HG03196 (cell line): ENCODE measurements at regions not wholly inside any gene's neighbourhood (a gene's known extent, or its start where the extent isn't known, plus 50 kb on each side); places are given as distances from the start of the nearest gene placed in this dataset.

Source experiments
- ATAC-seq: cut with Tn5 transposase; IDR thresholded peaks from one replicate; pipeline ENCODE4 v1.9.1; 2021; ENCODE audit not compliant: unreplicated experiment

GRCh38 chr6:164184410-164184809 lies 769.9 kb downstream of the QKI start:
- ATAC-seq: no peak

DNA sequence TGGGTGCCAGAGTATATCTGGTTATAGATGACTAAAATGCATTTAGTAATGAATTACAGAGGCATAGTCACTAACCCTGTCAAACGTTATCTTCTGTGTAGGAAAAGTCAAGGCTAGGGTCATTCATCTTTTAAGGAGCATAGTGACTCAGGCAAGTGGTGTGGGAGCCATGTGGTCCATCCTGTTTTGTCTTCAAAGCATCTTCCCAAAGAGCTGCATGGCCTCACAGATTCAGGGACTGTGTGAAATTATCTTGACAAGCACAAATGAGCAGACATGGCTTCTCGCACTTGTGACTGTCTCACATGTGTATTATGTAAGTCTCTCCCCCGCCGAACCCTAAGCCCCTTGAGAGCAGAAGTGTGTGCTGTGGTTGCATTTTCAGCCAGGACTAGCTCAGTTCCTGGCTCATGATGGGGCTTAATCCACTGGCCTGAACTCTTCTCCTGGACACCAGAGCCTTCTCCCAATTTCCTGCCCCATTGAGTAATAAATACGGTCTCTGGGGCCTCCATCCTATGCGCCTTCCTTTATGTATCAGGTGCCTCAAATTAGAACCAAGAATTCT lies 769.1 kb downstream of the QKI start:
- no peak for ATAC-seq

- ATAC-seq: no peak
Observed at GRCh38 chr6:164178679-164179332, 764.3 kb downstream of the QKI start.

DNA sequence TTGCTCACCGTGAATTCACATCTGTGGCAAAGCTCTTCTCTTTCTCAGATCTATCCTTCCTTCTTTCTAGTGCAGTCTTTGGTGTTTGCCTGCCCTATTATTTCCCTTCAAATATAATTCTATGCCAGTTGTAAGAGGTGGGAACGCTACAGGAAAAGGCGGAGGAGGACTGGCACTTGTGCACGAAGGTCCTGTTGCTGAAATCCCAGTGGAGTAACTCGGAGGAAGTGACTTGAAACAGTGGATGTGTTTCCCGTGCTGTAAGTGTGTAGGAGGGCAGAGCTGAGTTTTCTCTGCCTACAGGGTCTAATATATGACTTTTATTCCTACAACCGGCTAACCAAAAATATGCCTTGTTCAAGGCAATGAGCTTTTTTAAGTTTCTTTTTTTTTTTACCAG lies 754.8 kb downstream of the QKI start:
- no peak for ATAC-seq

- ATAC-seq: no peak
Observed at GRCh38 chr6:164168595-164168994, 754.1 kb downstream of the QKI start.

DNA sequence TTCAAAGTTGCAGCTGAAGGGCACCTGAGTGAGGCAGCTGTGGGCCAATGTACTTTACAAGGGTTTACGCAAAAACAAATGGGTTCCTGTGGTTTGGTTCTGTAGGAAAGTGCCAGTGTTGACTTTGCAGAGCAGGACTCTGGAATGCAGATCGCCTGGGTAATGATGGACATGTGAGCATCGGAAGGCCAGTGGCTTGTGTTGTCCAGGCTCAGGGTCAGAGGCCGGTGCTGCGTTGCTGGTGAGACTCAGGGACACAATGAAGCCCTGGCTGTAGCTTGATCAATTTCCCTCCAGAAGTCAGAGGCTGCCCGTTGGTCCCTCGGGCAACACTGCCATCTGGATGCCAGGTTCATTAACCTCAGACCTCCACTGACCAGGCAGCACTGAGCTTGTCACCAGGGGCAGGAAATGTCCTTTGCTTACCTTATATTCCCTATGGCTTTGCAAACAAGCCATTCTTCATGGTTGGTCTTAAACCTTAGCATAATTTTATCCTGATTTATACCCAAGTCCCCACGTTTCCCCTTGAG lies 753.4 kb downstream of the QKI start:
- no peak for ATAC-seq

GRCh38 chr6:164166996-164167395 lies 752.5 kb downstream of the QKI start:
- ATAC-seq: no peak

GRCh38 chr6:164166515-164166914 lies 752.0 kb downstream of the QKI start:
- no peak for ATAC-seq

DNA sequence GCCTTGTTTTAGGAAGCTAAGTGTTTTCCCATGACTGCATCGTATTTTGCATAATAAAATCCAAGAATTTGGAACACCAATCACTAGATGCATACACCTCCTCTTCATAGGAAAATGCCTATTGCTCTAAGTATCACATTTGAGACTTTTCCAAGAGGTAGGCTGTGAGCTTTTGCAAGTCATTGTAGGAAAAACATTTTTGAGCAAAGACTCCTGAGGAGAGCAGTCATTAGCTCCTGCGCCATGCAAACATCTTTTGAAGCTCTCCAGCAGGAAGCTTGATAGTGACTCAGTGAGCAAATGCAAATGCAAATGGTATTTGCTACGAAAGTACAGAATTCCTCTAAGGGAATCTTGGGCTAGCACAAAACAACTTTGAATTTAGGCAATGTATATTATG lies 750.4 kb downstream of the QKI start:
- ATAC-seq: no peak

- ATAC-seq: no peak
Observed at GRCh38 chr6:164163239-164163638, 748.7 kb downstream of the QKI start.

GRCh38 chr6:164159061-164159460 lies 744.5 kb downstream of the QKI start:
- no peak for ATAC-seq

- no peak for ATAC-seq
Observed at GRCh38 chr6:164154588-164154987, 740.1 kb downstream of the QKI start.

DNA sequence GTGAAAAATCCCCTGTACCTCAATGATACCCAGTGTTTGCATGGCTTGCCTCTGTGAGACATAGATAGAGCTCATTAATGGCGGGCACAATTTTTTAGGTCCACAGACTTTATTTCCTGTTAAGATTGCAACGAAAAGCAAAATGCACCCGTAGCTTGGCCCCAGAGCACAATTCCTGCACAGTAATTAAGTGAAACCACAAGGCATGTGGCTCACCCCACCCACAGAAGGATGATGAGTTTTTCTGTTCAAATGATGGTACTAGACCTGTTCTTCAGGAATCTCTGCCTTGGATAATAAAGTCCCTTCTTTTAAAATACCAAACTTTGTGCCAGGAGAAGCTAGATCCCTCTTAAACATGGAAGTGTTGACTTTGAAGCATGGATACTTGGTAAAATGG lies 738.1 kb downstream of the QKI start:
- ATAC-seq: no peak

DNA sequence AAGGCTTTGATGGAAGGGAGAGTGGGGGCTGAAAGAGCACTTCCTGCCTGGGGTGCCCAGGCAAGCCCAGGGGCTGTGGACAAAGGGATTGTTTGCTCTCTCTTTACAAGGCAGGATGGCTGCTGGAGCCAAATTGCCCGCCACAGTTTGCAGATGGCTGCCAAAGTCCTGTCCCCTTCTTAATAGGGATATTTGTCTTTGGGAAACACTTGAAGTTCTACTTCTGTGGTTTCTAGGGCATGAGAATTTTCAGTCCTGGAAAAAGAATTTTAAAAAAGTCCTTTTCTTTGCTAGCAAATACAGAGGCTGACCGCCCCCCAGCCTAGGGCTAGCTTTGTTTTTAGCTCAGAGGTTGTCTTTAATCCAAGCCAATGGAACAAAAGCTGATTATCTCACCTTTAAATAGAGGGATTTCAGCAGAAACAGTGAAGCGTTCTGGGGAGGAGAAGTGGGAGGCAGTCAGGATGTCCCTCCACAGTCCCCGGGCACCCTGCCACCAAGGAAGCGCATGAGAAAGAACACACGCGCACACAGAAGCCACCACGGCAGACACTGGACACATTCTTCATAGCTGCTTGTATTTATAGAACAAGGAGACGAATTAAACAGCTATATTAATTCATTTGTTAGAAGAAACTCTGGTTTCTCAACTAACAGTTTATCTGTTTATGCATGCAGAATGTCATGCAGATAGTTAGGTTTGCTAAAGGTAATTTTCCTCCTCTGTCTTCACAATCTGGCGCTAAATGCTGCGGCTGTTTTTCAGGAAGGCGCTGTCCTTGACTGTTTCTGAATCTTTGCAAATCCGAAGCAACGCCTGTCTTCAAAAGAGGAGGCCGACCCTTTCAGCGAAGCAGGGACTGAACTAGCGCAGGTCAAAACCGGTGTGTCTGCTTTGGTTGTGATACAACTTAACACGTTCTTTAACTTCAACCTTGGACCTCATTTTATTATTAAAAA lies 736.9 kb downstream of the QKI start:
- no peak for ATAC-seq

DNA sequence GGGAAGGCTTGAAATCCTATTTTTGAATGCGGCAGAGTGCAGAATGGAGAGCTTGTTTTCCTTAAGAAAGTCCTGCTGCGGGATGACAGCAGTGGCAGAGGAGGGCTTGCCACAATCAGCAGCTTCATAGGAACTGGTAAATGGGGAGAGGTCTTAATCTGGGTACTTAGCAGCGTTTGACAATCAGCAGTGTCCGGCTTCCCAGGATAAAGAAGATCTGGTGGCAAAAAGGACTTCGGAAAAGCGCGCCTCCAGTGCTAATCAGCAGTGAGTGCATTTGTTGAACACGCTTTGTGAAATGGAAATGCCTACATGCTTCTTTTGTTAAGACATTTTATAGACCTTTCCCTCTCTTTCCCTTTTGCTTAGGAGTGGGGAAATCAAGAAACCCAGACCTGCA lies 735.7 kb downstream of the QKI start:
- no peak for ATAC-seq

DNA sequence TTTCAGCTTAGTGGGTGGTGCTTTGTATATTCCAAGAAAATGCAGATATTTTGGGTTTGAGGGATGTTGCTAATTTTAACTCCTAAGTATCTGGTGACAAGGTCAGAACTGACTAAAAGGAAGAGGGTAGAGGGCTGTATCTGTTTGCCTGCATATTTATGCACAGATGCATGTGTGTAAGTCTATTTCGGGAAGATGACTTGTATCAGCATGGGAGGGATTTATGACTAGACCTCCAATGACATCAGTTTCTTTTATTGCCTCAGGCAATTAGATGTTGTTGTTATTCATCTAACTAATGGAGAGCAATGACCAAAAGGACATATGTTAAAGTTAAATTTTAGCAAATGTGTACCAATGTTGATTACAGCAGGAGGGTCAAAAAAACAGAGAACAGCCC lies 734.3 kb downstream of the QKI start:
- ATAC-seq: no peak

- ATAC-seq: no peak
Observed at GRCh38 chr6:164144316-164144715, 729.8 kb downstream of the QKI start.

DNA sequence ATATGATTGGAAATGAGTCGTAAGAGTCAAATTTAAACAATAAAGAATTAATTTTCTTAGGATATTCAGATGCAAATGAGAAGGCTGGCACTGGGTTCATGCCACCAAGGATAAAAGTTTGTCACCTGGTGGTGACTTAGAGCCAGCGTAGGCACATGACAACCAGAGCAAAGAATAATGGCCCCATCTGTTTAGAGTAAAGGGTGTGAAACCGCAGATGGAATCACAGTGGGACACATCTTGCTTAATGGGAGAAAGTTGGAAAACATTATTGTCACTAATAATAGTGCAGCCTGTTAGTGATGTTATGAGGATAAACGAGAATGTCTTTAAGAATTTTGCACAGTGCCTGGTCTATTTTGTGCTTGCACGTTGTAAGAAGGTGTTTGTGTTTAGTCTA lies 727.8 kb downstream of the QKI start:
- ATAC-seq: no peak

GRCh38 chr6:164135511-164136132 lies 721.1 kb downstream of the QKI start:
- no peak for ATAC-seq

DNA sequence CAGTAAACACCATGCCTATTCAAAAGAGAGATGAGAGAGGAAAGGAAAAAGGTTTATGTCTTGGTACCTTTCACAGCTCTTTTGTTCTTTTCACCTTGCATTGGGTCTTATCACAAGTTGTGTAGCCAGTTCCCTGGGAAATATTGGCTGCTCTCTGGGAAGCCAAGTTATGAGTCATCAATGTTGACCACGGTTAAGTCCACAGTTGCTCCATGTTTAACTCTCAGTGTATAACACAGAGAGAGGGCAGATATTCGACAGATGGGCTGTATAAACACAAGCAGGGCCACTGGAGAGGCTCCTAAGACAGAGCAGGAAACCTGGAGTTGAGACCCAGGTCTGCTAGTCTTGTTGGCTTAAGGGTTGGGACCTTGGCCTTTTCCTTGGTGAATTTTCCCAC lies 718.6 kb downstream of the QKI start:
- no peak for ATAC-seq

DNA sequence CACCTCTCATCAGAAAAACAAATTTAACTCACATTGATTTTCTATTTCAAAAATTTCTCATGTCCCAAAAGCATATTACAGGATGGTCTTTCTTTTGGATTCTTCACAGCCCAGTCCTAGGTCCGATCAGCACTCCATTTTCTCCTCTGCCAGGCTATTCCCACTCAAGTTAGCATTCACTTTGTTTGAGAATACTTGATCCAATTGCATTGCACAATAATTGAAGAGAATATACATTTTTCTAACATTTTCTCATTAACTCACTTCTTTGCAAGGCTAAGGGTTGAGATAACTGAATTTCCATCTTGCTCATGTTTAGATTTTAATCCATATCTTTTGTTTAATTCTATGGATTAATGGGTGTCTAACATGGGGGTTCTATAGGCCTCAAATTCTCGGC lies 716.1 kb downstream of the QKI start:
- no peak for ATAC-seq
